ENCODE measurements at regions not wholly inside any gene's neighbourhood (a gene's known extent, or its start where the extent isn't known, plus 50 kb on each side); places are given as distances from the start of the nearest gene placed in this dataset.

DNA sequence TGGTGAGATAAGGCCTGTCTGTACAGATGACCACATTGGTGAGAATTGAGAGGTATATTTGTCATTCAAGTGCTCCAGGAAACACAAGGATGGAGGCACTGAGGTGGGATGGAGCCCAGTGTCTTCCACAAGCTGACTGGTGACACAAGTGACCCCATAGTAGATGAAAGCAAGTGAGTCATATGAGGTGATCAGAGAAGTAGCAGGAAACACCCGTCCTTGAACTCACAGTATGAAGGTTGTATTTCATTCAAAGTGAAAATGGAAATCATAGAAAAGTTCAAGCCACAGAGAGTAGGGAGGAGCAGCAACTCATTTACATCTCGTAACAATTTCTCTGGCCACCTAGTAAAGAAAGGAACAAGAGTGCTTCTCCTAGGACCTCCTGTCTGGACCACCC, 609.8 kb downstream of the HS3ST4 start:
- Histone ChIP-seq H3K27me3 (ENCODE audit: control insufficient read depth in 1 of 2, insufficient read depth in 2 of 2, low read length in 2 of 2) (no peaks in the 10 kb centered on the region), H3K4me3 (replicated peaks in 1 of 3; ENCODE audit: insufficient read depth in 1 of 3, low read depth in 2 of 3, low read length in 3 of 3) (no peak overlapping the region), H4K20me1 (ENCODE audit: insufficient read depth, low read length) (no peaks in the 10 kb centered on the region), H3K36me3 (replicated peaks in 1 of 2; ENCODE audit: control insufficient read depth in 1 of 2, insufficient read depth in 2 of 2, low read length in 2 of 2) (no peaks in the 10 kb centered on the region), H3K79me2 (ENCODE audit: insufficient read depth, low read length) (no peaks in the 10 kb centered on the region), H3K9me3 (ENCODE audit: low read length) (peaks cover 19% of the 10 kb centered on the region), H3K9ac (ENCODE audit: insufficient read depth, low read depth, low read length) (no peak overlapping the region), H3K27ac (ENCODE audit: extremely low read length, insufficient read depth, low read length) (no peak overlapping the region), H2AFZ (ENCODE audit: low read length) (no peak overlapping the region), H3K4me1 (ENCODE audit: insufficient read depth, low read length) (no peaks in the 10 kb centered on the region), H3K4me2 (ENCODE audit: low read depth, low read length) (no peak overlapping the region)
- FAIRE-seq (no peak), ATAC-seq (no peak), DNase-seq (ENCODE audit: low spot score) (no peak)
- WGBS (ENCODE audit: low lambda C conversion rate): 3% methylated on average over 2 of the region's 2 CpGs
- ChIA-PET POLR2A (no interaction called here), CTCF (ENCODE audit: low intra/inter-chr PET ratio, low total read pairs) (no interaction called here)
- in situ Hi-C loops (cut with HindIII; ENCODE audit: extremely low pct_ligation_motif_present, low pct_unique_long_range_greater_than_20kb) (no loop called here), intact Hi-C loops (cut with micrococcal nuclease; ENCODE audit: unreplicated experiment) (no loop called here)
- no TSS peak for BruUV-seq (replicated peaks)
- TF ChIP-seq, protein P1, sequence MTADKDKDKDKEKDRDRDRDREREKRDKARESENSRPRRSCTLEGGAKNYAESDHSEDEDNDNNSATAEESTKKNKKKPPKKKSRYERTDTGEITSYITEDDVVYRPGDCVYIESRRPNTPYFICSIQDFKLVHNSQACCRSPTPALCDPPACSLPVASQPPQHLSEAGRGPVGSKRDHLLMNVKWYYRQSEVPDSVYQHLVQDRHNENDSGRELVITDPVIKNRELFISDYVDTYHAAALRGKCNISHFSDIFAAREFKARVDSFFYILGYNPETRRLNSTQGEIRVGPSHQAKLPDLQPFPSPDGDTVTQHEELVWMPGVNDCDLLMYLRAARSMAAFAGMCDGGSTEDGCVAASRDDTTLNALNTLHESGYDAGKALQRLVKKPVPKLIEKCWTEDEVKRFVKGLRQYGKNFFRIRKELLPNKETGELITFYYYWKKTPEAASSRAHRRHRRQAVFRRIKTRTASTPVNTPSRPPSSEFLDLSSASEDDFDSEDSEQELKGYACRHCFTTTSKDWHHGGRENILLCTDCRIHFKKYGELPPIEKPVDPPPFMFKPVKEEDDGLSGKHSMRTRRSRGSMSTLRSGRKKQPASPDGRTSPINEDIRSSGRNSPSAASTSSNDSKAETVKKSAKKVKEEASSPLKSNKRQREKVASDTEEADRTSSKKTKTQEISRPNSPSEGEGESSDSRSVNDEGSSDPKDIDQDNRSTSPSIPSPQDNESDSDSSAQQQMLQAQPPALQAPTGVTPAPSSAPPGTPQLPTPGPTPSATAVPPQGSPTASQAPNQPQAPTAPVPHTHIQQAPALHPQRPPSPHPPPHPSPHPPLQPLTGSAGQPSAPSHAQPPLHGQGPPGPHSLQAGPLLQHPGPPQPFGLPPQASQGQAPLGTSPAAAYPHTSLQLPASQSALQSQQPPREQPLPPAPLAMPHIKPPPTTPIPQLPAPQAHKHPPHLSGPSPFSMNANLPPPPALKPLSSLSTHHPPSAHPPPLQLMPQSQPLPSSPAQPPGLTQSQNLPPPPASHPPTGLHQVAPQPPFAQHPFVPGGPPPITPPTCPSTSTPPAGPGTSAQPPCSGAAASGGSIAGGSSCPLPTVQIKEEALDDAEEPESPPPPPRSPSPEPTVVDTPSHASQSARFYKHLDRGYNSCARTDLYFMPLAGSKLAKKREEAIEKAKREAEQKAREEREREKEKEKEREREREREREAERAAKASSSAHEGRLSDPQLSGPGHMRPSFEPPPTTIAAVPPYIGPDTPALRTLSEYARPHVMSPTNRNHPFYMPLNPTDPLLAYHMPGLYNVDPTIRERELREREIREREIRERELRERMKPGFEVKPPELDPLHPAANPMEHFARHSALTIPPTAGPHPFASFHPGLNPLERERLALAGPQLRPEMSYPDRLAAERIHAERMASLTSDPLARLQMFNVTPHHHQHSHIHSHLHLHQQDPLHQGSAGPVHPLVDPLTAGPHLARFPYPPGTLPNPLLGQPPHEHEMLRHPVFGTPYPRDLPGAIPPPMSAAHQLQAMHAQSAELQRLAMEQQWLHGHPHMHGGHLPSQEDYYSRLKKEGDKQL (CRISPR knock-in tag; IDR thresholded peaks at IDR 0.05; ENCODE audit: low read depth): no peak
- no peak for TF ChIP-seq POLR2G (IDR thresholded peaks at IDR 0.05; ENCODE audit: low read depth, low read length)
- no peak for TF ChIP-seq LCORL (IDR thresholded peaks at IDR 0.05)
- no peak for TF ChIP-seq LCORL (CRISPR knock-in tag; IDR thresholded peaks at IDR 0.05)
- no peak for TF ChIP-seq TBX3 (IDR thresholded peaks at IDR 0.05; ENCODE audit: borderline replicate concordance)
- TF ChIP-seq PTBP1 (IDR thresholded peaks at IDR 0.05; ENCODE audit: low read depth, low read length, poor library complexity, severe bottlenecking): no peak
- TF ChIP-seq, protein P2, sequence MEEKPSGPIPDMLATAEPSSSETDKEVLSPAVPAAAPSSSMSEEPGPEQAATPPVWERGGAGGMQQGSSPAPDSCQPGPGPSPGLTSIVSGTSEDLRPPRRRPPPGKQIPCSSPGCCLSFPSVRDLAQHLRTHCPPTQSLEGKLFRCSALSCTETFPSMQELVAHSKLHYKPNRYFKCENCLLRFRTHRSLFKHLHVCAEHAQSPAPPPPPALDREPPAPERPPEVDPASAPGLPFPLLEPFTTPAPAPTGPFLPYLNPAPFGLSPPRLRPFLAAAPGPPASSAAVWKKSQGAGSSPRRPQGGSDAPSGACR (CRISPR knock-in tag; IDR thresholded peaks at IDR 0.05): no peak
- TF ChIP-seq ZSCAN31 (CRISPR knock-in tag; IDR thresholded peaks at IDR 0.05; ENCODE audit: low read depth): no peak
- TF ChIP-seq GFI1 (CRISPR knock-in tag; IDR thresholded peaks at IDR 0.05; ENCODE audit: borderline replicate concordance): no peak
- TF ChIP-seq MTF1 (CRISPR knock-in tag; IDR thresholded peaks at IDR 0.05): no peak
- no peak for TF ChIP-seq HDAC1 (CRISPR knock-in tag; IDR thresholded peaks at IDR 0.05)
- no peak for TF ChIP-seq ZNF207 (IDR thresholded peaks at IDR 0.05; ENCODE audit: borderline replicate concordance)
- TF ChIP-seq ZKSCAN1 (IDR thresholded peaks at IDR 0.05; ENCODE audit: low read length): no peak
- TF ChIP-seq ZBTB7A (CRISPR knock-in tag; IDR thresholded peaks at IDR 0.05): no peak
- no peak for TF ChIP-seq PAWR (CRISPR knock-in tag; IDR thresholded peaks at IDR 0.05; ENCODE audit: borderline replicate concordance)
- no peak for TF ChIP-seq MAZ (IDR thresholded peaks at IDR 0.05; ENCODE audit: borderline replicate concordance, low read depth, low read length)
- TF ChIP-seq MAZ (CRISPR knock-in tag; IDR thresholded peaks at IDR 0.05; ENCODE audit: low read depth): no peak
- TF ChIP-seq ERF (CRISPR knock-in tag; IDR thresholded peaks at IDR 0.05): no peak

Data from HepG2 (cell line).